ENCODE measurements at regions not wholly inside any gene's neighbourhood (a gene's known extent, or its start where the extent isn't known, plus 50 kb on each side); places are given as distances from the start of the nearest gene placed in this dataset.
"Not testable (repeated sequence)": the region's sequence is repeated elsewhere in the genome, so short reads cannot be mapped to it uniquely, and the experiment has no call there.

GRCh38 chrY:14351590-14351989 lies 172.7 kb upstream of the NLGN4Y start:
- Histone ChIP-seq H3K27ac (ENCODE audit: low read length) (no peak overlapping the region), H3K9me3 (ENCODE audit: control insufficient read depth in 2 of 2, low read length in 2 of 2) (no peaks in the 10 kb centered on the region), H3K36me3 (ENCODE audit: control insufficient read depth in 2 of 2, insufficient read depth in 2 of 2, low read length in 2 of 2) (no peaks in the 10 kb centered on the region), H3K4me1 (ENCODE audit: control insufficient read depth, insufficient read depth, low read length) (no peaks in the 10 kb centered on the region), H3K9ac (ENCODE audit: low read length in 2 of 2) (no peak overlapping the region), H3K27me3 (ENCODE audit: control insufficient read depth in 1 of 2, insufficient read depth in 2 of 2, low read length in 2 of 2) (no peaks in the 10 kb centered on the region), H3K4me3 (ENCODE audit: low read length in 2 of 2) (no peak overlapping the region)

- H3K27ac ChIP-seq (ENCODE audit: low read length): no peak overlapping the region
- H3K9me3 ChIP-seq (ENCODE audit: control insufficient read depth in 2 of 2, low read length in 2 of 2): no peaks in the 10 kb centered on the region
- H3K4me1 ChIP-seq (ENCODE audit: control insufficient read depth, insufficient read depth, low read length): no peaks in the 10 kb centered on the region
- no peaks in the 10 kb centered on the region for H3K36me3 ChIP-seq (ENCODE audit: control insufficient read depth in 2 of 2, insufficient read depth in 2 of 2, low read length in 2 of 2)
- no peaks in the 10 kb centered on the region for H3K27me3 ChIP-seq (ENCODE audit: control insufficient read depth in 1 of 2, insufficient read depth in 2 of 2, low read length in 2 of 2)
- H3K4me3 ChIP-seq (ENCODE audit: low read length in 2 of 2): no peak overlapping the region
- H3K9ac ChIP-seq (ENCODE audit: low read length in 2 of 2): no peak overlapping the region
These were observed 168.2 kb upstream of the NLGN4Y start for GRCh38 chrY:14356154-14356553.

DNA sequence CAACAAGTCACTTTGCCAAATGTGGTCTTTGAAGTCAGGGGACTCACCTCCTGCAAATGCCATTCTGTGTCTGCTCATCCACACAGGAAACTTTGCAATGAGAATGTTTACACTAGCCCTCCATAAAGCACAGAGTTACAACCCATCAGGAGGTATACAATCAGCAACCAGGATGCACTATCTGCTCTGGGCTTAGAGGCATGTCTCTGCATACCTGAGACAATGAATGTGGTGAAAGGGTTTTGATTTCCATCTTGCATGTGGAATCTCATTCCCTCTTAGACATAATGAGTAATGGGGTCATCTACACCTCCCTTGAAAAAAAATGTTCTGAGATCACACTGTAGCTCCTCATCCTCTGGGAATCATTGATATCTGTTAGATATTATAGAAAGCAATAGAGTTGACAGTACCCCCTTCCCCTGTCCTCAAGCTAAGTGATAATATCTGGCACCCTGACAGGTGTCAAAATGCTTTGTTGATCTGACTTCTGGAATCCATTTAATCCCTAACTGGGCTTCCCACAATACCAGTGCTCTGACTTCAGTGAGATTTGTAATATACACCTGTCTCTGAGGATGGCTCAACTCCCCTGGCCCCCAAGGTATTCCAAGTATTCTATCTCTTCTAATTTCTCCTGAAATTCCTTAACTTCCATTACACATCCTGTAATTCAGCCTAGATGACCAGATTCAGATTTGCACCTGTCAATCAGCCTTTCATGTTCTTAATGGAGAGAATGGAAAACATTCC lies 163.4 kb upstream of the NLGN4Y start:
- Histone ChIP-seq H3K27ac (ENCODE audit: low read length) (no peak overlapping the region), H3K9me3 (ENCODE audit: control insufficient read depth in 2 of 2, low read length in 2 of 2) (no peaks in the 10 kb centered on the region), H3K9ac (ENCODE audit: low read length in 2 of 2) (no peak overlapping the region), H3K27me3 (ENCODE audit: control insufficient read depth in 1 of 2, insufficient read depth in 2 of 2, low read length in 2 of 2) (no peaks in the 10 kb centered on the region), H3K4me3 (ENCODE audit: low read length in 2 of 2) (no peak overlapping the region), H3K4me1 (ENCODE audit: control insufficient read depth, insufficient read depth, low read length) (no peaks in the 10 kb centered on the region), H3K36me3 (ENCODE audit: control insufficient read depth in 2 of 2, insufficient read depth in 2 of 2, low read length in 2 of 2) (no peaks in the 10 kb centered on the region)

GRCh38 chrY:14373608-14374007 lies 150.7 kb upstream of the NLGN4Y start:
- no peaks in the 10 kb centered on the region for H3K36me3 ChIP-seq (ENCODE audit: control insufficient read depth in 2 of 2, insufficient read depth in 2 of 2, low read length in 2 of 2)
- H3K27me3 ChIP-seq (ENCODE audit: control insufficient read depth in 1 of 2, insufficient read depth in 2 of 2, low read length in 2 of 2): no peaks in the 10 kb centered on the region
- H3K9ac ChIP-seq (ENCODE audit: low read length in 2 of 2): no peak overlapping the region
- no peak overlapping the region for H3K27ac ChIP-seq (ENCODE audit: low read length)
- no peak overlapping the region for H3K4me3 ChIP-seq (ENCODE audit: low read length in 2 of 2)
- no peaks in the 10 kb centered on the region for H3K9me3 ChIP-seq (ENCODE audit: control insufficient read depth in 2 of 2, low read length in 2 of 2)
- no peaks in the 10 kb centered on the region for H3K4me1 ChIP-seq (ENCODE audit: control insufficient read depth, insufficient read depth, low read length)

DNA sequence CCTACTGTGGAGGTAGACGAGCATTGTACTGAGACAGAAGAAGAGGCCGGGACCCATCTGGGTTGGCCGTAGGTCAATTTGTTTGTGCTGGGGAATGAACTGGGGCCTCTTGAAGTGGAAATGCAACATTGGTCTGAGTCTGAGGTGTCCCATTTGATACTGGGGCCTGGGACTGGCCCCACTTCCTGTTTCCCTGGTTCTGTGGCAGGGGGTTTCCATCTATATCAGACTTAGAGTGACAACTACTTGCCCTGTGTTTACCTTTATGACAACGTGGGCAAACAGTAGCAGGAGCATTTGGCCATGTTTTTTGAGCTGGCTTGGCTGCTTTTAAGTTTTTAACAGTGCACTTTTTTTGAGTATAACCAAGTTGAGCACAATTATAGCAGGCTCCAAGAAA lies 146.1 kb upstream of the NLGN4Y start:
- no peaks in the 10 kb centered on the region for H3K36me3 ChIP-seq (ENCODE audit: control insufficient read depth in 2 of 2, insufficient read depth in 2 of 2, low read length in 2 of 2)
- no peaks in the 10 kb centered on the region for H3K27me3 ChIP-seq (ENCODE audit: control insufficient read depth in 1 of 2, insufficient read depth in 2 of 2, low read length in 2 of 2)
- H3K4me1 ChIP-seq (ENCODE audit: control insufficient read depth, insufficient read depth, low read length): no peaks in the 10 kb centered on the region
- no peak overlapping the region for H3K4me3 ChIP-seq (ENCODE audit: low read length in 2 of 2)
- H3K9ac ChIP-seq (ENCODE audit: low read length in 2 of 2): no peak overlapping the region
- H3K9me3 ChIP-seq (ENCODE audit: control insufficient read depth in 2 of 2, low read length in 2 of 2): no peaks in the 10 kb centered on the region
- H3K27ac ChIP-seq (ENCODE audit: low read length): no peak overlapping the region

GRCh38 chrY:14410549-14411030 lies 113.7 kb upstream of the NLGN4Y start:
- H3K36me3 ChIP-seq (ENCODE audit: control insufficient read depth in 2 of 2, insufficient read depth in 2 of 2, low read length in 2 of 2); H3K9ac ChIP-seq (ENCODE audit: low read length in 2 of 2); H3K4me3 ChIP-seq (ENCODE audit: low read length in 2 of 2); H3K9me3 ChIP-seq (ENCODE audit: control insufficient read depth in 2 of 2, low read length in 2 of 2); H3K27ac ChIP-seq (ENCODE audit: low read length); H3K27me3 ChIP-seq (ENCODE audit: control insufficient read depth in 1 of 2, insufficient read depth in 2 of 2, low read length in 2 of 2); H3K4me1 ChIP-seq (ENCODE audit: control insufficient read depth, insufficient read depth, low read length): not testable (repeated sequence)

GRCh38 chrY:14411334-14411733 lies 113.0 kb upstream of the NLGN4Y start:
- Histone ChIP-seq H3K4me3 (ENCODE audit: low read length in 2 of 2) (no peak overlapping the region), H3K27ac (ENCODE audit: low read length) (no peak overlapping the region), H3K4me1 (ENCODE audit: control insufficient read depth, insufficient read depth, low read length) (no peaks in the 10 kb centered on the region), H3K36me3 (ENCODE audit: control insufficient read depth in 2 of 2, insufficient read depth in 2 of 2, low read length in 2 of 2) (no peaks in the 10 kb centered on the region), H3K27me3 (ENCODE audit: control insufficient read depth in 1 of 2, insufficient read depth in 2 of 2, low read length in 2 of 2) (no peaks in the 10 kb centered on the region), H3K9me3 (ENCODE audit: control insufficient read depth in 2 of 2, low read length in 2 of 2) (no peaks in the 10 kb centered on the region), H3K9ac (ENCODE audit: low read length in 2 of 2) (no peak overlapping the region)

GRCh38 chrY:14436546-14436945 lies 87.8 kb upstream of the NLGN4Y start:
- Histone ChIP-seq H3K4me3 (ENCODE audit: low read length in 2 of 2) (no peak overlapping the region), H3K27ac (ENCODE audit: low read length) (no peak overlapping the region), H3K36me3 (ENCODE audit: control insufficient read depth in 2 of 2, insufficient read depth in 2 of 2, low read length in 2 of 2) (no peaks in the 10 kb centered on the region), H3K9ac (ENCODE audit: low read length in 2 of 2) (no peak overlapping the region), H3K27me3 (ENCODE audit: control insufficient read depth in 1 of 2, insufficient read depth in 2 of 2, low read length in 2 of 2) (no peaks in the 10 kb centered on the region), H3K9me3 (ENCODE audit: control insufficient read depth in 2 of 2, low read length in 2 of 2) (no peaks in the 10 kb centered on the region), H3K4me1 (ENCODE audit: control insufficient read depth, insufficient read depth, low read length) (no peaks in the 10 kb centered on the region)

- Histone ChIP-seq H3K9ac (ENCODE audit: low read length in 2 of 2) (no peak overlapping the region), H3K4me3 (ENCODE audit: low read length in 2 of 2) (no peak overlapping the region), H3K27me3 (ENCODE audit: control insufficient read depth in 1 of 2, insufficient read depth in 2 of 2, low read length in 2 of 2) (no peaks in the 10 kb centered on the region), H3K4me1 (ENCODE audit: control insufficient read depth, insufficient read depth, low read length) (no peaks in the 10 kb centered on the region), H3K36me3 (ENCODE audit: control insufficient read depth in 2 of 2, insufficient read depth in 2 of 2, low read length in 2 of 2) (no peaks in the 10 kb centered on the region), H3K9me3 (ENCODE audit: control insufficient read depth in 2 of 2, low read length in 2 of 2) (no peaks in the 10 kb centered on the region), H3K27ac (ENCODE audit: low read length) (no peak overlapping the region)
These were observed 86.7 kb upstream of the NLGN4Y start for GRCh38 chrY:14437626-14438025.

DNA sequence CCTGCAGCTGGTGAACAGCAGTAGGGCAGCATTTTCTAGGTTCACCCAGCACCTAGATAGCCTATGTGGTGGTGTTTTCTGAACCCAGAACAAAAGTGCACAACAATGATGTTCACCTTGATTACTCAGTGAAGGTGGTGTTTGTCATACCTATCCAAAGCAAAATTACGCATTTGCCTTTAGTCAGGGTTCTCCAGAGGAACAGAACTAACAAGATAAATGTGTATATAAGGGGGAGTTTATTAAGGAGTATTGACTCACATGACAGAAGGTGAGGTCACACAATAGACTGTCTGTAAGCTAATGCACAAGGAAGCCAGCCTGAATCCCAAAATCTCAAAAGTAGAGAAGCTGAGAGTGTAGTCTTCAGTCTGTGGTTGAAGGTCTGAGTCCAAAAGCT lies 85.9 kb upstream of the NLGN4Y start:
- Histone ChIP-seq H3K9ac (ENCODE audit: low read length in 2 of 2) (no peak overlapping the region), H3K4me1 (ENCODE audit: control insufficient read depth, insufficient read depth, low read length) (no peaks in the 10 kb centered on the region), H3K36me3 (ENCODE audit: control insufficient read depth in 2 of 2, insufficient read depth in 2 of 2, low read length in 2 of 2) (no peaks in the 10 kb centered on the region), H3K4me3 (ENCODE audit: low read length in 2 of 2) (no peak overlapping the region), H3K9me3 (ENCODE audit: control insufficient read depth in 2 of 2, low read length in 2 of 2) (no peaks in the 10 kb centered on the region), H3K27me3 (ENCODE audit: control insufficient read depth in 1 of 2, insufficient read depth in 2 of 2, low read length in 2 of 2) (no peaks in the 10 kb centered on the region), H3K27ac (ENCODE audit: low read length) (no peak overlapping the region)

- Histone ChIP-seq H3K4me1 (ENCODE audit: control insufficient read depth, insufficient read depth, low read length) (no peaks in the 10 kb centered on the region), H3K27me3 (ENCODE audit: control insufficient read depth in 1 of 2, insufficient read depth in 2 of 2, low read length in 2 of 2) (no peaks in the 10 kb centered on the region), H3K4me3 (ENCODE audit: low read length in 2 of 2) (no peak overlapping the region), H3K36me3 (ENCODE audit: control insufficient read depth in 2 of 2, insufficient read depth in 2 of 2, low read length in 2 of 2) (no peaks in the 10 kb centered on the region), H3K27ac (ENCODE audit: low read length) (no peak overlapping the region), H3K9ac (ENCODE audit: low read length in 2 of 2) (no peak overlapping the region), H3K9me3 (ENCODE audit: control insufficient read depth in 2 of 2, low read length in 2 of 2) (no peaks in the 10 kb centered on the region)
These were observed 79.8 kb upstream of the NLGN4Y start for GRCh38 chrY:14444550-14444949.
